ENCODE measurements at regions not wholly inside any gene's neighbourhood (a gene's known extent, or its start where the extent isn't known, plus 50 kb on each side); places are given as distances from the start of the nearest gene placed in this dataset.

- no peak for DNase-seq
Measured at GRCh38 chr15:37165395-37165794, 65.0 kb upstream of the MEIS2 start.

- DNase-seq = no peak
Measured at GRCh38 chr15:37166402-37166801, 66.1 kb upstream of the MEIS2 start.

GRCh38 chr15:37181339-37181738 lies 81.0 kb upstream of the MEIS2 start:
- DNase-seq = no peak

- no peak for DNase-seq
Measured at GRCh38 chr15:37199545-37199944, 99.2 kb upstream of the MEIS2 start.

- no peak for DNase-seq
Measured at GRCh38 chr15:37203050-37203449, 102.7 kb upstream of the MEIS2 start.

- no peak for DNase-seq
Measured at GRCh38 chr15:37204692-37205091, 104.3 kb upstream of the MEIS2 start.

GRCh38 chr15:37206690-37207089 lies 106.3 kb upstream of the MEIS2 start:
- no peak for DNase-seq

- DNase-seq = no peak
Measured at GRCh38 chr15:37208146-37209040, 108.0 kb upstream of the MEIS2 start.

GRCh38 chr15:37209041-37209363 lies 108.7 kb upstream of the MEIS2 start:
- no peak for DNase-seq

- DNase-seq = no peak
Measured at GRCh38 chr15:37217567-37217966, 117.2 kb upstream of the MEIS2 start.

GRCh38 chr15:37218351-37218916 lies 118.1 kb upstream of the MEIS2 start:
- no peak for DNase-seq

- no peak for DNase-seq
Measured at GRCh38 chr15:37219211-37219701, 118.9 kb upstream of the MEIS2 start.

- no peak for DNase-seq
Measured at GRCh38 chr15:37220949-37221670, 120.8 kb upstream of the MEIS2 start.

GRCh38 chr15:37221671-37222145 lies 121.4 kb upstream of the MEIS2 start:
- no peak for DNase-seq

- no peak for DNase-seq
Measured at GRCh38 chr15:37223089-37223488, 122.7 kb upstream of the MEIS2 start.

- DNase-seq = no peak
Measured at GRCh38 chr15:37229855-37230619, 129.7 kb upstream of the MEIS2 start.

- DNase-seq = no peak
Measured at GRCh38 chr15:37245358-37245757, 145.0 kb upstream of the MEIS2 start.

- DNase-seq = no peak
Measured at GRCh38 chr15:37246065-37246464, 145.7 kb upstream of the MEIS2 start.

- DNase-seq = no peak
Measured at GRCh38 chr15:37246856-37247255, 146.5 kb upstream of the MEIS2 start.

- no peak for DNase-seq
Measured at GRCh38 chr15:37249249-37249648, 148.9 kb upstream of the MEIS2 start.

- no peak for DNase-seq
Measured at GRCh38 chr15:37252530-37252929, 152.2 kb upstream of the MEIS2 start.

GRCh38 chr15:37253877-37254276 lies 153.5 kb upstream of the MEIS2 start:
- DNase-seq = no peak

GRCh38 chr15:37260255-37260654 lies 159.9 kb upstream of the MEIS2 start:
- DNase-seq = no peak
